ENCODE measurements at regions not wholly inside any gene's neighbourhood (a gene's known extent, or its start where the extent isn't known, plus 50 kb on each side); places are given as distances from the start of the nearest gene placed in this dataset.

GRCh38 chr10:132122939-132123445 is 57.2 kb downstream of the JAKMIP3 start:
- Histone ChIP-seq H3K9ac (ENCODE audit: insufficient read depth, low read depth, low read length) (no peak overlapping the region), H3K4me2 (ENCODE audit: low read depth, low read length) (no peak overlapping the region), H3K36me3 (replicated peaks in 1 of 2; ENCODE audit: control insufficient read depth in 1 of 2, insufficient read depth in 2 of 2, low read length in 2 of 2) (no peaks in the 10 kb centered on the region), H3K27ac (ENCODE audit: extremely low read length, insufficient read depth, low read length) (no peak overlapping the region), H3K79me2 (ENCODE audit: insufficient read depth, low read length) (no peaks in the 10 kb centered on the region), H3K9me3 (ENCODE audit: low read length) (no peaks in the 10 kb centered on the region), H4K20me1 (ENCODE audit: insufficient read depth, low read length) (no peaks in the 10 kb centered on the region), H3K4me3 (replicated peaks in 1 of 3; ENCODE audit: insufficient read depth in 1 of 3, low read depth in 2 of 3, low read length in 3 of 3) (no peak overlapping the region), H2AFZ (ENCODE audit: low read length) (no peak overlapping the region), H3K27me3 (ENCODE audit: control insufficient read depth in 1 of 2, insufficient read depth in 2 of 2, low read length in 2 of 2) (peaks cover 3 to 62% of the 10 kb centered on the region in 2 experiments; a peak in 4 of 5 replicates), H3K4me1 (ENCODE audit: insufficient read depth, low read length) (no peaks in the 10 kb centered on the region)
- intact Hi-C loops (cut with micrococcal nuclease; ENCODE audit: unreplicated experiment): no loop called here
- no peak for DNase-seq (ENCODE audit: low spot score)
- ChIA-PET POLR2A (no interaction called here), CTCF (ENCODE audit: low intra/inter-chr PET ratio, low total read pairs) (no interaction called here)
- in situ Hi-C loops (cut with HindIII; ENCODE audit: extremely low pct_ligation_motif_present, low pct_unique_long_range_greater_than_20kb): no loop called here
- TF ChIP-seq CHD2 (IDR thresholded peaks at IDR 0.05; ENCODE audit: low read depth, low read length): no peak
- no TSS peak for BruUV-seq (replicated peaks)
- FAIRE-seq: no peak
- no peak for ATAC-seq
- 33% methylated on average over 16 of the region's 19 CpGs for WGBS (ENCODE audit: low lambda C conversion rate)

- intact Hi-C loops (cut with micrococcal nuclease; ENCODE audit: unreplicated experiment): no loop called here
- no peak for FAIRE-seq
- TF ChIP-seq CSRNP1 (CRISPR knock-in tag; IDR thresholded peaks at IDR 0.05) (no peak), RXRA (CRISPR knock-in tag; IDR thresholded peaks at IDR 0.05) (no peak), POLR2G (IDR thresholded peaks at IDR 0.05; ENCODE audit: low read depth, low read length) (no peak), ZNF503 (CRISPR knock-in tag; IDR thresholded peaks at IDR 0.05) (no peak), HES4 (CRISPR knock-in tag; IDR thresholded peaks at IDR 0.05; ENCODE audit: borderline replicate concordance) (no peak), FOXP1 (IDR thresholded peaks at IDR 0.05) (no peak), FOXP1 (CRISPR knock-in tag; IDR thresholded peaks at IDR 0.05) (no peak), ZNF24 (IDR thresholded peaks at IDR 0.05) (no peak), CTCF (CRISPR knock-in tag; IDR thresholded peaks at IDR 0.05) (no peak)
These were observed 57.9 kb downstream of the JAKMIP3 start for GRCh38 chr10:132123606-132124005.

More at GRCh38 chr10:132123606-132124005, 57.9 kb downstream of the JAKMIP3 start:
- Histone ChIP-seq H3K36me3 (replicated peaks in 1 of 2; ENCODE audit: control insufficient read depth in 1 of 2, insufficient read depth in 2 of 2, low read length in 2 of 2) (no peaks in the 10 kb centered on the region), H2AFZ (ENCODE audit: low read length) (no peak overlapping the region), H3K27ac (ENCODE audit: extremely low read length, insufficient read depth, low read length) (no peak overlapping the region), H3K9ac (ENCODE audit: insufficient read depth, low read depth, low read length) (no peak overlapping the region), H3K4me1 (ENCODE audit: insufficient read depth, low read length) (no peaks in the 10 kb centered on the region), H3K4me2 (ENCODE audit: low read depth, low read length) (no peak overlapping the region), H3K9me3 (ENCODE audit: low read length) (no peaks in the 10 kb centered on the region), H3K79me2 (ENCODE audit: insufficient read depth, low read length) (no peaks in the 10 kb centered on the region), H4K20me1 (ENCODE audit: insufficient read depth, low read length) (no peaks in the 10 kb centered on the region), H3K27me3 (ENCODE audit: control insufficient read depth in 1 of 2, insufficient read depth in 2 of 2, low read length in 2 of 2) (peaks cover 3 to 57% of the 10 kb centered on the region in 2 experiments; a peak in 4 of 5 replicates), H3K4me3 (replicated peaks in 1 of 3; ENCODE audit: insufficient read depth in 1 of 3, low read depth in 2 of 3, low read length in 3 of 3) (no peak overlapping the region)
- BruUV-seq (replicated peaks): no TSS peak
- POLR2A ChIA-PET: no interaction called here
- ATAC-seq (no peak), DNase-seq (ENCODE audit: low spot score) (no peak)
- CTCF ChIA-PET (ENCODE audit: low intra/inter-chr PET ratio, low total read pairs): no interaction called here
- in situ Hi-C loops (cut with HindIII; ENCODE audit: extremely low pct_ligation_motif_present, low pct_unique_long_range_greater_than_20kb): no loop called here
- WGBS (ENCODE audit: low lambda C conversion rate): 0% methylated on average over 1 of the region's 8 CpGs

Measured in HepG2 (cell line).